ENCODE measurements at regions not wholly inside any gene's neighbourhood (a gene's known extent, or its start where the extent isn't known, plus 50 kb on each side); places are given as distances from the start of the nearest gene placed in this dataset.
A peak's percentile ranks its signal among the peaks of the same experiment; 100 is the strongest.

GRCh38 chr13:111046590-111047141 lies 68.4 kb upstream of the ARHGEF7 start:
- POLR2A ChIA-PET = no interaction called here

More at GRCh38 chr13:111046590-111047141, 68.4 kb upstream of the ARHGEF7 start:
- no peaks in the 10 kb centered on the region for H3K4me1 ChIP-seq (ENCODE audit: control insufficient read depth, extremely low read depth, insufficient read depth, low read length)
- no peaks in the 10 kb centered on the region for H3K36me3 ChIP-seq (ENCODE audit: control insufficient read depth in 2 of 2, extremely low read depth in 1 of 2, insufficient read depth in 2 of 2, low read length in 2 of 2)
- FAIRE-seq (no peak), DNase-seq (ENCODE audit: low read depth, low spot score) (no peak)
- no peak overlapping the region for H2AFZ ChIP-seq (ENCODE audit: low read depth, low read length)
- intact Hi-C loops (cut with micrococcal nuclease) (no loop called here), dilution Hi-C loops (cut with MboI; ENCODE audit: extremely low pct_ligation_motif_present, low sequenced_read_pairs) (no loop called here)
- no peak overlapping the region for H3K27ac ChIP-seq (ENCODE audit: insufficient read depth, low read depth, low read length)
- TF ChIP-seq POLR2AphosphoS5 (IDR thresholded peaks at IDR 0.05; ENCODE audit: insufficient read depth, low read depth, low read length) (no peak), POLR2A (IDR thresholded peaks at IDR 0.05; ENCODE audit: low read depth, low read length) (no peak), GATA2 (IDR thresholded peaks at IDR 0.05; ENCODE audit: insufficient read depth, insufficient read length, low read depth, low read length) (no peak), FOS (IDR thresholded peaks at IDR 0.05; ENCODE audit: borderline replicate concordance, insufficient read depth, low read length) (no peak), JUN (IDR thresholded peaks at IDR 0.05; ENCODE audit: borderline replicate concordance, insufficient read depth, insufficient read length, low read depth) (peak; percentile 22), MYC (IDR thresholded peaks at IDR 0.05; ENCODE audit: low read depth, low read length) (no peak), CTCF (IDR thresholded peaks at IDR 0.05; ENCODE audit: extremely low read depth in 1 of 2, insufficient read depth in 1 of 2, low read depth in 1 of 2, low read length in 2 of 2) (peak in 1 of 2 donors; percentile 0)
- H3K79me2 ChIP-seq (ENCODE audit: control insufficient read depth, insufficient read depth, low read length) = no peaks in the 10 kb centered on the region
- no peaks in the 10 kb centered on the region for H3K9me1 ChIP-seq (replicated peaks; ENCODE audit: control insufficient read depth, extremely low read depth, insufficient read depth, low read length)
- H3K27me3 ChIP-seq (ENCODE audit: control insufficient read depth in 2 of 2, insufficient read depth in 2 of 2, low read length in 2 of 2) = no peaks in the 10 kb centered on the region
- CTCF ChIA-PET = interaction anchor here (1.4 kb wide), 1 partner anchor 21 kb away, joined by 4 read pairs; no protein-coding TSS in a partner anchor
- no peak overlapping the region for H3K9ac ChIP-seq (replicated peaks; ENCODE audit: extremely low read depth, insufficient read depth, low read length)
- no peak overlapping the region for H3K4me3 ChIP-seq (replicated peaks in 1 of 3; ENCODE audit: insufficient read depth in 1 of 3, low read depth in 1 of 3, low read length in 3 of 3)
- no peaks in the 10 kb centered on the region for H4K20me1 ChIP-seq (replicated peaks; ENCODE audit: control insufficient read depth, extremely low read depth, insufficient read depth, low read length)
- no peaks in the 10 kb centered on the region for H3K9me3 ChIP-seq (replicated peaks; ENCODE audit: control insufficient read depth, insufficient read depth, low read length)
- no peak overlapping the region for H3K4me2 ChIP-seq (ENCODE audit: insufficient read depth, low read length)
- BruUV-seq (replicated peaks) = no TSS peak

Measured in endothelial cell of umbilical vein (primary cell).